H1 (cell line): ENCODE measurements at regions not wholly inside any gene's neighbourhood (a gene's known extent, or its start where the extent isn't known, plus 50 kb on each side); places are given as distances from the start of the nearest gene placed in this dataset.

ENCODE experiments used
- CTCF ChIA-PET: fragments of 300-600 bp; sonication (Branson Sonifier 250); formaldehyde crosslinking; loops from one replicate; lab custom pipeline; 2021; ENCODE audit not compliant: partially characterized antibody; lab: Charles Lee
- POLR2A ChIA-PET: fragments of 300-600 bp; sonication (Branson Sonifier 250); formaldehyde crosslinking; loops from one replicate; lab custom pipeline; 2021; ENCODE audit warnings: inconsistent platforms; ENCODE audit not compliant: partially characterized antibody; lab: Charles Lee
- DNase-seq, 2 experiments: peaks; one replicate each; pipeline versions ENCODE4 v3.0.0 to v3.0.0-alpha.2; 2010 to 2022; ENCODE audit warnings: low spot score in 2 of 2, low read depth in 1 of 2, mixed read lengths in 1 of 2
- FAIRE-seq: peaks from 2 replicates; lab custom pipeline; 2011; peaks lifted over from hg19 to GRCh38; lab: Jason Lieb, UNC
- H2AFZ ChIP-seq: 2 replicates; pipeline ENCODE4 v1.8.1; 2012; ENCODE audit warnings: low read length, inconsistent platforms
- H2AK5ac ChIP-seq: 2 replicates; pipeline ENCODE4 v1.6.1; 2013; ENCODE audit warnings: low read depth, low read length
- H2BK120ac ChIP-seq: replicated peaks from 2 replicates; pipeline ENCODE3; 2013; ENCODE audit warnings: low read depth, low read length, inconsistent platforms
- H2BK12ac ChIP-seq: 2 replicates; pipeline ENCODE4 v1.6.1; 2013; ENCODE audit warnings: low read depth, low read length
- H2BK15ac ChIP-seq: 2 replicates; pipeline ENCODE4 v1.6.1; 2013; ENCODE audit warnings: low read length
- H2BK20ac ChIP-seq: 2 replicates; pipeline ENCODE4 v1.6.1; 2013; ENCODE audit warnings: low read length
- H2BK5ac ChIP-seq: 2 replicates; pipeline ENCODE4 v1.6.1; 2013; ENCODE audit warnings: low read depth, low read length
- H3K14ac ChIP-seq: 2 replicates; pipeline ENCODE4 v1.6.1; 2013; ENCODE audit warnings: inconsistent platforms; ENCODE audit not compliant: insufficient read length
- H3K18ac ChIP-seq: 2 replicates; pipeline ENCODE4 v1.6.1; 2013; ENCODE audit warnings: low read length; ENCODE audit errors: extremely low read depth
- H3K23ac ChIP-seq: 2 replicates; pipeline ENCODE4 v1.6.1; 2013; ENCODE audit warnings: inconsistent platforms; ENCODE audit not compliant: insufficient read length
- H3K23me2 ChIP-seq: 2 replicates; pipeline ENCODE4 v1.6.1; 2013; ENCODE audit warnings: low read depth, low read length
- H3K27ac ChIP-seq: 2 replicates; pipeline ENCODE4 v1.6.1; 2011; ENCODE audit warnings: low read depth, low read length, inconsistent platforms
- H3K27me3 ChIP-seq, 4 experiments: replicated peaks in 1 of 4; 1 replicate in 1 of 4; 2 replicates in 3 of 4; pipeline versions ENCODE4 v1.6.1 to v1.8.1; 2011 to 2013; ENCODE audit warnings: low read length in 3 of 4, mild to moderate bottlenecking in 3 of 4, inconsistent platforms in 2 of 4, mixed read lengths in 2 of 4, moderate library complexity in 1 of 4; ENCODE audit not compliant: control insufficient read depth in 3 of 4, insufficient read depth in 3 of 4; ENCODE audit errors: extremely low read depth in 1 of 4
- H3K36me3 ChIP-seq, 4 experiments: 2 replicates each; pipeline versions ENCODE4 v1.6.1 to v1.8.1; 2011 to 2013; ENCODE audit warnings: mild to moderate bottlenecking in 4 of 4, low read length in 3 of 4, moderate library complexity in 2 of 4, control low read depth in 1 of 4, inconsistent platforms in 1 of 4; ENCODE audit not compliant: insufficient read depth in 4 of 4, control insufficient read depth in 2 of 4
- H3K4ac ChIP-seq: replicated peaks from 2 replicates; pipeline ENCODE3; 2013; ENCODE audit warnings: low read length, low read depth, mixed read lengths, inconsistent platforms; ENCODE audit not compliant: insufficient read length
- H3K4me1 ChIP-seq, 4 experiments: replicated peaks in 1 of 4; 1 replicate in 1 of 4; 2 replicates in 3 of 4; pipeline versions ENCODE4 v1.6.1 to v1.8.1; 2011 to 2013; ENCODE audit warnings: low read length in 3 of 4, inconsistent platforms in 2 of 4, mixed read lengths in 1 of 4; ENCODE audit not compliant: insufficient read depth in 4 of 4, control insufficient read depth in 3 of 4
- H3K4me2 ChIP-seq, 2 experiments: 2 replicates each; pipeline versions ENCODE4 v1.6.1 to v1.8.1; 2011 to 2013; ENCODE audit warnings: low read depth in 2 of 2, low read length in 2 of 2, control low read depth in 1 of 2, inconsistent platforms in 1 of 2, mild to moderate bottlenecking in 1 of 2; ENCODE audit not compliant: insufficient read depth in 1 of 2
- H3K4me3 ChIP-seq, 4 experiments: fragments of 200-600, 300-600 bp in 1 of 4; sonication (generic), shearing (Covaris generic), sonication (Bioruptor Twin) in 1 of 4; 2 replicates each; pipeline versions ENCODE4 v1.5.1 to v1.8.1; 2011 to 2016; ENCODE audit warnings: low read length in 4 of 4, low read depth in 3 of 4, control low read depth in 2 of 4, inconsistent platforms in 2 of 4, mild to moderate bottlenecking in 2 of 4, mixed read lengths in 1 of 4, moderate library complexity in 1 of 4; ENCODE audit not compliant: insufficient read depth in 2 of 4; ENCODE audit errors: extremely low read depth in 1 of 4
- H3K56ac ChIP-seq: replicated peaks from 2 replicates; pipeline ENCODE3; 2013; ENCODE audit warnings: low read depth, mild to moderate bottlenecking, mixed read lengths, low read length, inconsistent platforms; ENCODE audit not compliant: insufficient read length
- H3K79me1 ChIP-seq: 2 replicates; pipeline ENCODE4 v1.6.1; 2013; ENCODE audit warnings: low read depth, low read length, control low read depth
- H3K79me2 ChIP-seq, 2 experiments: 2 replicates each; pipeline versions ENCODE4 v1.6.1 to v1.8.1; 2012 to 2013; ENCODE audit warnings: low read length in 2 of 2, mild to moderate bottlenecking in 2 of 2, inconsistent platforms in 1 of 2; ENCODE audit not compliant: insufficient read depth in 2 of 2, control insufficient read depth in 1 of 2
- H3K9ac ChIP-seq, 4 experiments: replicated peaks in 1 of 4; 1 replicate in 1 of 4; 2 replicates in 3 of 4; pipeline versions ENCODE4 v1.6.1 to v1.8.1; 2011 to 2013; ENCODE audit warnings: low read depth in 3 of 4, low read length in 3 of 4, control low read depth in 2 of 4, mild to moderate bottlenecking in 2 of 4, moderate library complexity in 2 of 4, inconsistent platforms in 1 of 4; ENCODE audit errors: extremely low read depth in 1 of 4
- H3K9me3 ChIP-seq, 2 experiments: 2 replicates each; pipeline versions ENCODE4 v1.6.1 to v1.8.1; 2012 to 2013; ENCODE audit warnings: mild to moderate bottlenecking in 2 of 2, moderate library complexity in 2 of 2, control low read depth in 1 of 2, inconsistent platforms in 1 of 2, low read depth in 1 of 2, low read length in 1 of 2, mixed read lengths in 1 of 2; ENCODE audit not compliant: insufficient read depth in 2 of 2
- H4K20me1 ChIP-seq, 2 experiments: replicated peaks in 1 of 2; 2 replicates each; pipeline versions ENCODE3 to v1.8.1; 2011 to 2013; ENCODE audit warnings: inconsistent platforms in 2 of 2, low read length in 2 of 2, mild to moderate bottlenecking in 1 of 2; ENCODE audit not compliant: insufficient read depth in 2 of 2, control insufficient read depth in 1 of 2
- H4K5ac ChIP-seq: 2 replicates; pipeline ENCODE4 v1.6.1; 2013; ENCODE audit warnings: low read length, low read depth, mixed read lengths, inconsistent platforms; ENCODE audit not compliant: insufficient read length
- H4K8ac ChIP-seq: 2 replicates; pipeline ENCODE4 v1.8.0; 2013; ENCODE audit warnings: mild to moderate bottlenecking, moderate library complexity, low read length, inconsistent platforms; ENCODE audit not compliant: insufficient read depth; ENCODE audit errors: extremely low read depth
- H4K91ac ChIP-seq: replicated peaks from 2 replicates; pipeline ENCODE3; 2013; ENCODE audit warnings: low read length, mixed read lengths, inconsistent platforms; ENCODE audit not compliant: insufficient read length
- FOSL1 ChIP-seq: IDR thresholded peaks from 2 replicates; pipeline ENCODE4 v1.6.1; 2011; ENCODE audit warnings: mild to moderate bottlenecking, low read depth, low read length, moderate library complexity; ENCODE audit not compliant: insufficient read depth
- HDAC2 ChIP-seq, 2 experiments: fragments of 300-600 bp in 1 of 2; sonication (generic) in 1 of 2; IDR thresholded peaks; 2 replicates each; pipeline ENCODE4 v1.6.1; 2011 to 2012; ENCODE audit warnings: low read depth in 2 of 2, low read length in 2 of 2, mild to moderate bottlenecking in 2 of 2, moderate library complexity in 2 of 2, borderline replicate concordance in 1 of 2, inconsistent platforms in 1 of 2
- MAFK ChIP-seq: IDR thresholded peaks from 2 replicates; pipeline ENCODE4 v1.6.1; 2012; ENCODE audit warnings: low read depth, mild to moderate bottlenecking, improper control_type of control experiment, low read length
- NRF1 ChIP-seq: IDR thresholded peaks from 2 replicates; pipeline ENCODE4 v1.6.1; 2011; ENCODE audit warnings: mild to moderate bottlenecking, low read depth, low read length, improper control_type of control experiment
- PHF8 ChIP-seq: fragments of 200-600 bp; sonication (generic); conservative IDR thresholded peaks from 2 replicates; pipeline ENCODE4 v1.7.1; 2012; ENCODE audit warnings: low read depth, mild to moderate bottlenecking, inconsistent platforms, low read length, moderate library complexity
- POLR2A ChIP-seq, 2 experiments: IDR thresholded peaks; 1 replicate in 1 of 2; 2 replicates in 1 of 2; pipeline ENCODE4 v1.6.1; 2011; ENCODE audit warnings: low read depth in 2 of 2, low read length in 2 of 2, mild to moderate bottlenecking in 2 of 2; ENCODE audit errors: control extremely low read depth in 1 of 2
- RBBP5 ChIP-seq: IDR thresholded peaks from 2 replicates; pipeline ENCODE4 v1.7.1; 2012; ENCODE audit warnings: low read depth, mild to moderate bottlenecking, inconsistent platforms, low read length, moderate library complexity, borderline replicate concordance
- SUZ12 ChIP-seq: fragments of 200-600 bp; sonication (generic); IDR thresholded peaks from 2 replicates; pipeline ENCODE4 v1.6.1; 2012; ENCODE audit warnings: mild to moderate bottlenecking, inconsistent platforms, low read length, moderate library complexity, mixed read lengths
- TBP ChIP-seq: IDR thresholded peaks from 2 replicates; pipeline ENCODE4 v1.6.1; 2011; ENCODE audit warnings: low read depth, low read length, improper control_type of control experiment
- YY1 ChIP-seq: IDR thresholded peaks from 2 replicates; pipeline ENCODE4 v1.6.1; 2011; ENCODE audit warnings: low read depth, mild to moderate bottlenecking, low read length
- WGBS, 2 experiments: shearing (Covaris generic) in 1 of 2; methylation state at CpG; one replicate each; pipeline versions ENCODE4 v1.1.6 to v1.1.7; 2013 to 2015; ENCODE audit warnings: low lambda C conversion rate in 2 of 2, mixed read lengths in 2 of 2, inconsistent platforms in 1 of 2, low coverage in 1 of 2, missing lambda C conversion rate in 1 of 2; ENCODE audit not compliant: insufficient replicate concordance in 2 of 2, insufficient coverage in 1 of 2, insufficient read length in 1 of 2; ENCODE audit errors: extremely low coverage in 1 of 2, missing lambda C conversion rate in 1 of 2; 5-methylcytosine and 5-hydroxymethylcytosine counted together
- TF ChIP-seq, protein P1 (sequence below): IDR thresholded peaks from 2 replicates; pipeline ENCODE4 v1.6.1; 2011; ENCODE audit warnings: low read length, improper control_type of control experiment
- TF ChIP-seq, protein P2 (sequence below): IDR thresholded peaks from 2 replicates; pipeline ENCODE4 v1.6.1; 2012; ENCODE audit warnings: low read length, inconsistent platforms

DNA sequence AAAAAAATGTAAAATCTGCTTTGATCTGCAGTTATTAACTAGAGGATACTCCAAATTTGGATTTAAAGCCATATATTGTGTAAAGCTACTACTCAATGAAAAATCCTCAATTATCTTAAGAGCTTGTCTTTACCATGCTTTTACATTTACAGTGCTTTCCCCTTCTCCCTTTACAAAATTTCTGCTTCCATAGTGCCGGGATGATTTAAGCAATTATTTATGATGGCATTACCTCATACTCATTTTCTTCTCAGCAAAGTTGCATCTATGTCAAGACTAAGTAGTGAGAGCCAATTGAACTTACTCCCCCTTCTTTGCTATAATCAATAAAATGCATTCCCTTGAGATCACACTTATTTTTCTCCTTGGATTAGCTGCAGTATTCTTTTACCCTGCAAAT is 505.4 kb upstream of the AGA start:
- Histone ChIP-seq H3K14ac (no peak overlapping the region), H3K4me2 (no peak overlapping the region), H3K36me3 (no peaks in the 10 kb centered on the region), H3K79me2 (no peaks in the 10 kb centered on the region), H3K27me3 (no peaks in the 10 kb centered on the region), H3K23me2 (no peaks in the 10 kb centered on the region), H2AK5ac (no peak overlapping the region), H3K27ac (no peak overlapping the region), H3K9me3 (no peaks in the 10 kb centered on the region), H3K79me1 (no peaks in the 10 kb centered on the region), H2BK15ac (no peak overlapping the region), H3K18ac (no peak overlapping the region), H2BK12ac (no peak overlapping the region), H4K8ac (no peak overlapping the region), H3K4me1 (peaks cover 0 to 3% (median 0%) of the 10 kb centered on the region in 4 experiments; a peak in 1 of 7 replicates), H2BK5ac (no peak overlapping the region), H2BK120ac (no peak overlapping the region), H2AFZ (no peak overlapping the region), H3K56ac (no peak overlapping the region), H2BK20ac (no peak overlapping the region), H3K23ac (no peak overlapping the region), H3K4ac (no peak overlapping the region), H4K5ac (no peak overlapping the region), H4K20me1 (no peaks in the 10 kb centered on the region), H4K91ac (no peak overlapping the region), H3K9ac (no peak overlapping the region), H3K4me3 (no peak overlapping the region)
- 100% methylated on average over 1 of the region's 1 CpG; no CpG with 5 or more reads in 1 of the 2 experiments for WGBS, 2 experiments
- ChIA-PET CTCF (interaction anchor here (1.5 to 1.6 kb wide), 2 partner anchors 10 to 34 kb away, joined by 3 to 4 read pairs; no protein-coding TSS in a partner anchor), POLR2A (no interaction called here)
- no peak for DNase-seq
- no peak for FAIRE-seq
- TF ChIP-seq NRF1 = no peak
- TF ChIP-seq HDAC2 (IDR thresholded peaks at IDR 0.05; ENCODE audit: borderline replicate concordance in 1 of 2, low read depth in 2 of 2, low read length in 2 of 2) = no peak
- TF ChIP-seq RBBP5 = no peak
- TF ChIP-seq TBP = no peak
- no peak for TF ChIP-seq PHF8
- no peak for TF ChIP-seq POLR2A (IDR thresholded peaks at IDR 0.05; ENCODE audit: control extremely low read depth in 1 of 2, low read depth in 2 of 2, low read length in 2 of 2)
- TF ChIP-seq, protein P1, sequence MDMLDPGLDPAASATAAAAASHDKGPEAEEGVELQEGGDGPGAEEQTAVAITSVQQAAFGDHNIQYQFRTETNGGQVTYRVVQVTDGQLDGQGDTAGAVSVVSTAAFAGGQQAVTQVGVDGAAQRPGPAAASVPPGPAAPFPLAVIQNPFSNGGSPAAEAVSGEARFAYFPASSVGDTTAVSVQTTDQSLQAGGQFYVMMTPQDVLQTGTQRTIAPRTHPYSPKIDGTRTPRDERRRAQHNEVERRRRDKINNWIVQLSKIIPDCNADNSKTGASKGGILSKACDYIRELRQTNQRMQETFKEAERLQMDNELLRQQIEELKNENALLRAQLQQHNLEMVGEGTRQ = no peak
- no peak for TF ChIP-seq SUZ12
- TF ChIP-seq MAFK = no peak
- TF ChIP-seq YY1 = no peak
- no peak for TF ChIP-seq FOSL1
- TF ChIP-seq, protein P2, sequence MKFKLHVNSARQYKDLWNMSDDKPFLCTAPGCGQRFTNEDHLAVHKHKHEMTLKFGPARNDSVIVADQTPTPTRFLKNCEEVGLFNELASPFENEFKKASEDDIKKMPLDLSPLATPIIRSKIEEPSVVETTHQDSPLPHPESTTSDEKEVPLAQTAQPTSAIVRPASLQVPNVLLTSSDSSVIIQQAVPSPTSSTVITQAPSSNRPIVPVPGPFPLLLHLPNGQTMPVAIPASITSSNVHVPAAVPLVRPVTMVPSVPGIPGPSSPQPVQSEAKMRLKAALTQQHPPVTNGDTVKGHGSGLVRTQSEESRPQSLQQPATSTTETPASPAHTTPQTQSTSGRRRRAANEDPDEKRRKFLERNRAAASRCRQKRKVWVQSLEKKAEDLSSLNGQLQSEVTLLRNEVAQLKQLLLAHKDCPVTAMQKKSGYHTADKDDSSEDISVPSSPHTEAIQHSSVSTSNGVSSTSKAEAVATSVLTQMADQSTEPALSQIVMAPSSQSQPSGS = no peak
